DND-41 (cell line): ENCODE measurements at regions not wholly inside any gene's neighbourhood (a gene's known extent, or its start where the extent isn't known, plus 50 kb on each side); places are given as distances from the start of the nearest gene placed in this dataset.

Experiments
- CTCF ChIP-seq: IDR thresholded peaks from 2 replicates; pipeline ENCODE4 v1.5.1; 2012; ENCODE audit warnings: borderline replicate concordance, low read length, moderate library complexity, mild to moderate bottlenecking; ENCODE audit not compliant: poor library complexity, severe bottlenecking; ENCODE audit errors: extremely low read depth
- EZH2 ChIP-seq: IDR thresholded peaks from 3 replicates; pipeline ENCODE4 v1.6.1; 2012; ENCODE audit warnings: borderline replicate concordance, low read depth, mild to moderate bottlenecking, moderate library complexity, low read length, inconsistent platforms; ENCODE audit not compliant: severe bottlenecking

- TF ChIP-seq CTCF (no peak), EZH2 (no peak)
These were observed 59.5 kb downstream of the NAV1 start for GRCh38 chr1:201598396-201598795.
